ENCODE measurements at regions not wholly inside any gene's neighbourhood (a gene's known extent, or its start where the extent isn't known, plus 50 kb on each side); places are given as distances from the start of the nearest gene placed in this dataset.

DNA sequence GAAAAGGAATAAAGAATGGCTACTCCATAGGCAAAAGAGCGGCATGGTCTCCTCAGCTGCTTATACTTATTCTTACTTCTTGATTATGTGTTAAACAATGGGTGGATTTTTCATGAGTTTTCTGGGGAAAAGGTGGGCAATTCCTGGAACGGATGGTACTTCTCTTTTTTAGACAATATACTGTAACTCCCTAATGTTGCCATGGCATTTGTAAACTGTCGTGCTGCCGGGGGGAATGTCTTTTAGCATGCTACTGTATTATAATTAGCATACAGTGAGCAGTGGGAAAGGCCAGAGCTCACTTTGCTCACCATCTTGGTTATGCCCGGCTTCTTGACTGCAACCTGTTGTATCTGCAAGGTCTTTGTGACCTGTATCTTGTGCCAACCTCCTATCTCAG, 372.1 kb upstream of the AKR1E2 start:
- intact Hi-C loops (cut with DNase I) = no loop called here
- DNase-seq (no peak), ATAC-seq (ENCODE audit: poor library complexity) (no peak)

DNA sequence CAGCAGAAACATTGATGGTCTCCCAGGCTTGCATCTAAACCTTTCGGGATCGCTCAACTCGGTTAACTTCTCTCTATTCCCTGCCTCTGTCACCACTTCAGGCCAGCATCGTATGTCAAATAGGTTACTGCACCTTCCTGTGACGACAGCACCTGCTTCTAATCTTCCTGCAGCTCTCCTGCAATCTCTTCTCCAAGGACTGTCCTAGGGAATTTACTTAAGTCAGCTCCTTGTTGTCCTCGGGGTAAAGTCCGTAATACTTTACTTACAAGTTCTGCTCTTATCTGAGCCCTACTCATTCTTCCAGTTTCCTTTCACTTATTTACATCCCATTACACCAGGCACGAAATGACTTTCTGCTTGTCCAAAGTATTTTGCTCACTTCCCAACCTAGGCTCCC, 372.7 kb upstream of the AKR1E2 start:
- ATAC-seq (ENCODE audit: poor library complexity) = no peak
- no peak for DNase-seq
- intact Hi-C loops (cut with DNase I) = no loop called here

- ATAC-seq (ENCODE audit: poor library complexity) (peak; percentile 46), DNase-seq (no peak)
- intact Hi-C loops (cut with DNase I) = no loop called here
Measured at GRCh38 chr10:4450981-4451908, 374.8 kb upstream of the AKR1E2 start.

DNA sequence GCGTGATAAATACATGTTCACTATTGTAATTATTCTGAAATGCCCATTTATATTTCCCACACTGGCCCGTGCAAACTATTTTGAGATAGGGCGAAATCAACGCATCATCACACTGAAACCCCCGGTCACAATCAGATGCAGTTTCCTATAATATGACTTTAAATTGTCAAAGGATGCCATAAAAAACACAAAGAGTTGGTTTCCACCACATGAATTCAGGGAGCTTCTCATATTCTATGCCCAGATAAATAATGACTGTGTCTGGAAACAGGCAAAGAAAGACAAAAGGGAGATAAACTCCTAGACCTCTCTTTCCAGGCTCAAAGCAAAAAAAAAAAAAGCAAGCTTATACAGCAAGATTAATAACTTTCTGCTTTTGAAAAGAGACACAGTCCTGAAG, 375.8 kb upstream of the AKR1E2 start:
- DNase-seq = no peak
- intact Hi-C loops (cut with DNase I) = no loop called here
- ATAC-seq (ENCODE audit: poor library complexity) = no peak

DNA sequence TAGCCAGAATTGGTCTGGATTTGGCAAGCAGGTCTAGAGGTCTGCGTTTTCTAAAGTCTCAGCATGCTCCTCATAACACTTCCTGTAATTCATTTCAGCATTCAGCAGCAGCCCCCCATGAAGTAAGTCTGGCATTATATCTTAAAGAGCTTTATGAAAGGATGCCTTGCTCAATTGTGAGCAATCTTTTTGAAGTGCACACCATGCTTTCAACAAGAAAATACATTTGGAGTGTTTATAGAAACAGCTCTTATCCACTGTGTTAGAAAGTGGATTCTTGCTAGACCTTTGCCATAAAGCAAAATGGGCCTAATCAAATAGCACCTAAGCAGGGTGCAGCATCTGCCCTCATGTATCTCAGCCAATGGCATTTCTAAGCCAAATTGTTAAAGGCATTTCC, 378.0 kb upstream of the AKR1E2 start:
- ATAC-seq (ENCODE audit: poor library complexity) (no peak), DNase-seq (no peak)
- intact Hi-C loops (cut with DNase I) = no loop called here

DNA sequence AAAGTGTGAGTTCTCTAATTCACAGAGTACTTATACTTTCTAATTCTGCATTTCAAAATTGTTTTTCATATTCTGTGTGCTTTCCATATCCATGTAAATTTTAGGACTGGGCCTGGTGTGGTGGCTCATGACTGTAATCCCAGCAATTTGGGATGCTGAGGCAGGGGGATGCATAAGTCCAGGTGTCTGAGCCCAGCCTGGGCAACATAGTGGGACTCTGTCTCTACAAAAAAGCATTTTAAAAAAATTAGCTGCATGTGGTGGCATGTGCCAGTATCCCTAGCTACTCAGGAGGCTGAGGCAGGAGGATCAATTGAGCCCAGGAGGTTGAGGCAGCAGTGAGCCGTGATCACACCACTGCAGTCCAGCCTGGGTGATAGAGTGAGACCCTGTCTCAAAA, 382.6 kb upstream of the AKR1E2 start:
- no peak for ATAC-seq (ENCODE audit: poor library complexity)
- no peak for DNase-seq
- intact Hi-C loops (cut with DNase I) = no loop called here

DNA sequence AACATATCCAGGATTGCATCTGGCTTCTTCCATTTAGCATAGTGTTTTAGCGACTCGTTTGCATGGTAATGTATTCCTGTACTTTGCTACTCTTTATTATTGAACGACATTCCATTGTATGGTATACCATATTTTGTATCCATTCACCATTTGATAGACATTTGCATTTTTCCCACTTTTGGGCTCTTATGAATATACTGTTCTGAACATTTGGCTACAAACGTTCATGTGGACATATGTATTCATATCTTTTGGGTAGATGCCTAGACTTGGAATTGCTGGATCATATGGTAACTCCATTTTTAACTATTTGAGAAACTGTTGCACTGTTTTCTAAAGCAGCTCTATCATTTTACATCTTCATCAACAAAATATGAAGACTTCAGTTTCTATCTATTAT, 383.7 kb upstream of the AKR1E2 start:
- ATAC-seq (ENCODE audit: poor library complexity) (no peak), DNase-seq (no peak)
- intact Hi-C loops (cut with DNase I) = no loop called here

DNA sequence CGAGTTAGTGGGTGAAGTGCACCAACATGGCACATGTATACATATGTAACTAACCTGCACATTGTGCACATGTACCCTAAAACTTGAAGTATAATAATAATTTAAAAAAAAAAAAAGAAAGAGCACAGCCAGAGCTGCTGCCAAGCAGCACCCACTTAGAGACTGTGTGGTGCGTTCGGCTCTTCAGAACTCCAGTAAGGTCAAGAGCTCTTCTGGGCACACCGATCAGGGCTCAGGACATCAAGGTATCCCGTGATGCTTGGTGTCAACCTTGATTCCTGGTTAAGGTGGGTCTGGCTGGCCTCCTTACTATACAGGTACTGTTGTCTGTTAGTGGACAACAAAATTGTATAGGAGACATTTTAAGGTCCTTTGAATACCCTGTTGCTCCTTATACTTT, 385.7 kb upstream of the AKR1E2 start:
- no peak for DNase-seq
- no peak for ATAC-seq (ENCODE audit: poor library complexity)
- intact Hi-C loops (cut with DNase I) = no loop called here

- DNase-seq (no peak), ATAC-seq (ENCODE audit: poor library complexity) (no peak)
- intact Hi-C loops (cut with DNase I) = no loop called here
Measured at GRCh38 chr10:4437791-4438190, 388.2 kb upstream of the AKR1E2 start.

GRCh38 chr10:4437061-4437460, 388.9 kb upstream of the AKR1E2 start:
- DNase-seq = no peak
- intact Hi-C loops (cut with DNase I) = no loop called here
- no peak for ATAC-seq (ENCODE audit: poor library complexity)

DNA sequence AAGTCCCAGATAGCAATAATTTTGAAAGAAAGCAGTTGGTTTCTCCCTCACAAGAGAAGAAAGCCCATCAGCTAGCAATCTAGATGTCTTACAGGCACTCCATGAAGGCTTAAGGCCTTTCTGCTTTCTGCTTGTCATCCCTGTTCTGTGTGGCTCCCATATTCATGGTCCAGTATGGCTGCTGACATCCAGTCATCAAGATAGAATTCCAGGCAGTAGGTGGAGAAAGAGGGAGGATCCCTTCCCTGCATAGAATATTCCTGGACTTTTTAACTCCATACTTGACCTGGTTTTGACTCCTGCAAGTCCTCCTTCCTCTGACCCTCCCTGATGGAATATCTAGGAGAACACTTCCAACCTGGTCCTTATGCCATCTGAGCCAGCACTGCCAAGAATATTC, 389.9 kb upstream of the AKR1E2 start:
- ATAC-seq (ENCODE audit: poor library complexity) (no peak), DNase-seq (no peak)
- intact Hi-C loops (cut with DNase I) = no loop called here

- no peak for DNase-seq
- ATAC-seq (ENCODE audit: poor library complexity) = no peak
- intact Hi-C loops (cut with DNase I) = no loop called here
Measured at GRCh38 chr10:4434516-4435071, 391.4 kb upstream of the AKR1E2 start.

GRCh38 chr10:4434105-4434504, 391.9 kb upstream of the AKR1E2 start:
- DNase-seq = no peak
- no peak for ATAC-seq (ENCODE audit: poor library complexity)
- intact Hi-C loops (cut with DNase I) = no loop called here

GRCh38 chr10:4431114-4431863, 394.7 kb upstream of the AKR1E2 start:
- intact Hi-C loops (cut with DNase I) = no loop called here
- no peak for ATAC-seq (ENCODE audit: poor library complexity)
- DNase-seq = no peak

DNA sequence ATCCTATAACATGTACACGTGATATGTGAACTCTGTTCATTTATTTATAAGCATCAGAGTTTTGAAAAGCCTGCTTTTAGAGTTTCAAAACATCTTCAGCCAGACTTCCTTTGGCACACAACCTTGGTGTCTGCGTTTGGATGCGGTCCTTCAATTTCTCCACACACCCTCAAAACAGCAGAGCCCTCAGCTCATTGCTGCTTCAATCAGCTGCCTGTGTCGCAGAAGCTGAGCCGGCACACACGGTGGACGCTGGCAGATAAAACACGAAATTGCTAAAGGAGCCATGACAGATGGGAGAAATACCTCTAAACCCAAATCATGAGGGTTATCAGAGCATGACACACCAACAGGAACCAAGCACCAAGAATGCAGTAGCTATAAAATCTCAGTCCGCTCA, 396.4 kb upstream of the AKR1E2 start:
- no peak for ATAC-seq (ENCODE audit: poor library complexity)
- intact Hi-C loops (cut with DNase I) = no loop called here
- DNase-seq = peak; percentile 41

GRCh38 chr10:4427532-4427931, 398.5 kb upstream of the AKR1E2 start:
- DNase-seq (no peak), ATAC-seq (ENCODE audit: poor library complexity) (no peak)
- intact Hi-C loops (cut with DNase I) = no loop called here

DNA sequence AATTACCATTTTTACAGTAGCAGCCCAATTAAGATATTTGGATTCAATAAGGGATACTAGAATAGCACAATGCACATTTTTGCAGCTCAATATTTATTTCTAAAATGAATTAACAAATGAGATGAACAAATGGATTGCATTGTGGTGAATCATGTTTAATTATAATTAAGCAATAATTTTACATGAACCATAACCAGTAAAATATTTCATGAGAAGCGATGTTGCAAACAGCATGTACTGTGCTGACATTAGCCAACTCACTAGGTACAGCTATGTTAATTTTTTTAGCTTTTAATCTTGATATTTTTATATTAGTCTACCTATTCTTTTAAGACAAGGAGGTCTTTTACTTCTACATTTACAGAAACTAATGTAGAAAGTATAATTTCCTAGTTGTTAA, 399.1 kb upstream of the AKR1E2 start:
- no peak for DNase-seq
- no peak for ATAC-seq (ENCODE audit: poor library complexity)
- intact Hi-C loops (cut with DNase I) = no loop called here

- ATAC-seq (ENCODE audit: poor library complexity) = no peak
- no peak for DNase-seq
- intact Hi-C loops (cut with DNase I) = no loop called here
Measured at GRCh38 chr10:4409319-4409718, 416.7 kb upstream of the AKR1E2 start.

DNA sequence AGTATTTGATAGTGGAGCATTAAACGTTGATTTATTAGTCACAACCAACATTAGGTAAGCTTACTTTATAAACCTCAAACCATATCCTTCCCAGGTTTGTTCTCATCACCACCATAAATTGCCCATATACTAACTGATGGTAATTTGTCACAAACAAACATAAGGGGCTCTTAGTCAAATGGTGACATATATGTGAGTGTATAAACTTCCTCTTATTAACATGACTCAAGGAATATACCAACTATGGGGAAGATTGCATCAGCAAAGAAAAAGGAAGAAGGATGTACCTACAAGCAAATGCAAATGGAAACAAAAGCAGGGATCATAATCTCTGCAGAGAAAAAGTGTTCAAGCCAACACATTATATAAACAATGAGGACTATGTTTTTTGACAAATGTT, 418.2 kb upstream of the AKR1E2 start:
- ATAC-seq (ENCODE audit: poor library complexity) = no peak

DNA sequence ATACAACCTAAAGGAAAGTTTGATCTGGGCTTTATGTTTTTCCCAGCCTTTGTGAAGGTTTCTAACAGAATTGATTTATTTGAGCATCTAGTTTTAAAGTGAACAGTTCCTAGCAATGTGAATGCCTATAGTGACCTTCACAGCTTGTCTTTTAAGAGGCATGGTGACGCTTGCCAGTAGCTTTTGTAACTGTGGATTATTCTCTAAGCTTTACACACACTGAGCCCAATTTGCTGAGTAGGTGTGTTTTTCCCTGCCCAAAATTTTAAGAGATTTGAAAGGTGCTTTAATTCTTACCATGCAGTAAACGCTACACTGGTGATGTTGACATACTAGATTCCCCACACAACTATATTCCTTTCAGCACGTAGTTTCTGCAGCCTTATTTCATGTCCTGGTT, 420.2 kb upstream of the AKR1E2 start:
- peak; percentile 87 for ATAC-seq (ENCODE audit: poor library complexity)
- DNase-seq = no peak
- intact Hi-C loops (cut with DNase I) = no loop called here

More for the DNA sequence above, 418.2 kb upstream of the AKR1E2 start:
- intact Hi-C loops (cut with DNase I) = no loop called here
- DNase-seq = no peak
